HepG2 (cell line): ENCODE measurements at regions not wholly inside any gene's neighbourhood (a gene's known extent, or its start where the extent isn't known, plus 50 kb on each side); places are given as distances from the start of the nearest gene placed in this dataset.

Experiments
- ATAC-seq: fragments of 200-7000 bp; cut with Tn5 transposase; 3 replicates; pipeline ENCODE4 v1.9.1; 2020; ENCODE audit warnings: mild to moderate bottlenecking, moderate library complexity
- BruUV-seq: library from RNA; stranded (reverse); fragments of 400-500 nt; replicated peaks from 2 replicates; lab custom pipeline; 2021; lab: Mats Ljungman, UMichigan
- CTCF ChIA-PET: fragments of 300-600 bp; formaldehyde crosslinking; extraction: SDS; loops from one replicate; lab custom pipeline; 2021; ENCODE audit warnings: low total read pairs, inconsistent platforms, low intra/inter-chr PET ratio; lab: Yijun Ruan, JAX
- POLR2A ChIA-PET: fragments of 350-600 bp; sonication (Branson Sonifier 250); formaldehyde crosslinking; loops from one replicate; lab custom pipeline; 2020; ENCODE audit warnings: antibody characterized with exemption, inconsistent platforms; lab: Yijun Ruan, JAX
- DNase-seq: peaks from one replicate; pipeline ENCODE4 v3.0.0-alpha.2; 2015; ENCODE audit warnings: low spot score
- FAIRE-seq: peaks from 3 replicates; lab custom pipeline; 2011; peaks lifted over from hg19 to GRCh38; lab: Jason Lieb, UNC
- H2AFZ ChIP-seq: one replicate; pipeline ENCODE4 v1.6.1; 2011; ENCODE audit warnings: low read length, inconsistent platforms
- H3K27ac ChIP-seq: fragments of 300-600 bp; 3 replicates; pipeline ENCODE4 v1.8.0; 2011; ENCODE audit warnings: mixed run types, mild to moderate bottlenecking, mixed read lengths, low read length, inconsistent platforms; ENCODE audit not compliant: insufficient read depth; ENCODE audit errors: extremely low read length
- H3K27me3 ChIP-seq, 2 experiments: fragments of 200-600 bp in 1 of 2; 2 replicates in 1 of 2; 3 replicates in 1 of 2; pipeline versions ENCODE4 v1.6.0 to v1.8.0; 2011; ENCODE audit warnings: low read length in 2 of 2, mild to moderate bottlenecking in 2 of 2, moderate library complexity in 2 of 2, inconsistent platforms in 1 of 2; ENCODE audit not compliant: insufficient read depth in 2 of 2, control insufficient read depth in 1 of 2
- H3K36me3 ChIP-seq, 2 experiments: fragments of 200-600 bp in 1 of 2; replicated peaks in 1 of 2; 2 replicates in 1 of 2; 3 replicates in 1 of 2; pipeline versions ENCODE4 v1.5.1 to v1.8.0; 2011; ENCODE audit warnings: low read length in 2 of 2, inconsistent platforms in 1 of 2; ENCODE audit not compliant: insufficient read depth in 2 of 2, control insufficient read depth in 1 of 2
- H3K4me1 ChIP-seq: 2 replicates; pipeline ENCODE4 v1.5.1; 2012; ENCODE audit warnings: low read length, inconsistent platforms; ENCODE audit not compliant: insufficient read depth
- H3K4me2 ChIP-seq: 2 replicates; pipeline ENCODE4 v1.6.0; 2011; ENCODE audit warnings: low read depth, low read length, inconsistent platforms
- H3K4me3 ChIP-seq, 3 experiments: fragments of 200-600 bp in 1 of 3; sonication (generic), shearing (Covaris generic) in 1 of 3; replicated peaks in 1 of 3; 2 replicates each; pipeline ENCODE4 v1.5.1; 2011 to 2016; ENCODE audit warnings: low read length in 3 of 3, inconsistent platforms in 2 of 3, low read depth in 2 of 3, mild to moderate bottlenecking in 2 of 3, control low read depth in 1 of 3, mixed read lengths in 1 of 3; ENCODE audit not compliant: insufficient read depth in 1 of 3
- H3K79me2 ChIP-seq: one replicate; pipeline ENCODE4 v1.6.1; 2011; ENCODE audit warnings: low read length, inconsistent platforms; ENCODE audit not compliant: insufficient read depth
- H3K9ac ChIP-seq: 2 replicates; pipeline ENCODE4 v1.6.0; 2011; ENCODE audit warnings: mild to moderate bottlenecking, low read depth, low read length, inconsistent platforms; ENCODE audit not compliant: insufficient read depth
- H3K9me3 ChIP-seq: 2 replicates; pipeline ENCODE4 v1.5.1; 2012; ENCODE audit warnings: mild to moderate bottlenecking, low read length
- H4K20me1 ChIP-seq: 2 replicates; pipeline ENCODE4 v1.6.0; 2011; ENCODE audit warnings: inconsistent platforms, mild to moderate bottlenecking, low read length, moderate library complexity; ENCODE audit not compliant: insufficient read depth
- ATF7 ChIP-seq, 2 experiments: fragments of 450-650 bp in 1 of 2; sonication (generic) in 1 of 2; formaldehyde crosslinking in 1 of 2; IDR thresholded peaks; 2 replicates each; pipeline versions ENCODE4 v1.4.0 to v1.6.1; 2016 to 2020; ENCODE audit warnings: antibody characterized with exemption in 1 of 2, mild to moderate bottlenecking in 1 of 2, missing genetic modification reagents in 1 of 2
- CBX2 ChIP-seq, 2 experiments: fragments of 200-600 bp in 1 of 2; sonication (generic); formaldehyde crosslinking in 1 of 2; IDR thresholded peaks; 2 replicates each; pipeline versions ENCODE4 v1.7.0 to v1.8.1; 2018 to 2022; ENCODE audit warnings: low read depth in 2 of 2, low read length in 1 of 2, mild to moderate bottlenecking in 1 of 2, missing genetic modification reagents in 1 of 2
- HHEX ChIP-seq: IDR thresholded peaks from 2 replicates; pipeline ENCODE4 v1.6.1; 2016; ENCODE audit warnings: control low read depth
- HIVEP1 ChIP-seq: sonication (generic); formaldehyde crosslinking; IDR thresholded peaks from 2 replicates; pipeline ENCODE4 v1.4.0; 2020; ENCODE audit warnings: mild to moderate bottlenecking, missing genetic modification reagents
- SP140L ChIP-seq: sonication (generic); formaldehyde crosslinking; IDR thresholded peaks from 2 replicates; pipeline ENCODE4 v1.4.0; 2020; ENCODE audit warnings: missing genetic modification reagents, borderline replicate concordance
- ZNF383 ChIP-seq: sonication (generic); formaldehyde crosslinking; IDR thresholded peaks from 2 replicates; pipeline ENCODE4 v1.4.0; 2020; ENCODE audit warnings: missing genetic modification reagents, mild to moderate bottlenecking, borderline replicate concordance
- WGBS: methylation state at CpG from one replicate; pipeline ENCODE4 v1.1.6; 2017; ENCODE audit warnings: low lambda C conversion rate; 5-methylcytosine and 5-hydroxymethylcytosine counted together
- in situ Hi-C: cut with HindIII; loops from 2 replicates; pipeline ENCODE4 v1.10.0; 2017; ENCODE audit warnings: low pct_unique_long_range_greater_than_20kb; ENCODE audit not compliant: extremely low pct_ligation_motif_present
- intact Hi-C: fragments of 100-400 bp; cut with micrococcal nuclease; formaldehyde crosslinking; loops from one replicate; pipeline ENCODE4 v1.10.0; 2022; ENCODE audit not compliant: unreplicated experiment
- TF ChIP-seq, protein P1 (sequence below): sonication (generic); formaldehyde crosslinking; IDR thresholded peaks from 2 replicates; pipeline ENCODE4 v1.4.0; 2020; ENCODE audit warnings: missing genetic modification reagents, mild to moderate bottlenecking, borderline replicate concordance
- TF ChIP-seq, protein P2 (sequence below): IDR thresholded peaks from 2 replicates; pipeline ENCODE4 v1.6.1; 2016
- TF ChIP-seq, protein P3 (sequence below): sonication (generic); formaldehyde crosslinking; IDR thresholded peaks from 2 replicates; pipeline ENCODE4 v1.9.0; 2021; ENCODE audit warnings: missing genetic modification reagents, borderline replicate concordance
- TF ChIP-seq, protein P4 (sequence below): IDR thresholded peaks from 2 replicates; pipeline ENCODE4 v1.6.1; 2016; ENCODE audit warnings: low read depth
- TF ChIP-seq, protein P5 (sequence below): sonication (generic); formaldehyde crosslinking; conservative IDR thresholded peaks from 2 replicates; pipeline ENCODE4 v1.8.0; 2022; ENCODE audit warnings: missing genetic modification reagents
- TF ChIP-seq, protein P6 (sequence below): sonication (generic); formaldehyde crosslinking; IDR thresholded peaks from 2 replicates; pipeline ENCODE4 v1.4.0; 2020; ENCODE audit warnings: missing genetic modification reagents, borderline replicate concordance

DNA sequence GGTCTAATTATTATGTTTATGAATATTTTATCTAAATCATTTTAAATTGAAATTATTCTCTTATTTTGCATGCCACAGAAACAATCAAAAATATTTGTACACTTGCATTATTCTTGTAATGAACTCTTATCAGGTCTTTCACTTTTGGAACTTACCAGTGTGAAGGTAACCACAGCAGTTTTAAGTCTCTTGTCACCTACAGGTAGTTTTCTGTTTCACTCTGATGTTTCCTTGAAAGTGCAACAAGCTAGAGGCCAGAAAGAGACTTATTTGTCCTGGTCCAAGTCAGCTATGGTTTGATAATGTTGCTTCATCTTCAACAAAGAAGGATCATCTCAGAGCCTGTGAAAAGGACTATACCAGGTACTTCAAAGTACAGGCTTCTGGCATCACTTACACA lies 133.4 kb upstream of the NBEA start (continued):
- TF ChIP-seq, protein P1, sequence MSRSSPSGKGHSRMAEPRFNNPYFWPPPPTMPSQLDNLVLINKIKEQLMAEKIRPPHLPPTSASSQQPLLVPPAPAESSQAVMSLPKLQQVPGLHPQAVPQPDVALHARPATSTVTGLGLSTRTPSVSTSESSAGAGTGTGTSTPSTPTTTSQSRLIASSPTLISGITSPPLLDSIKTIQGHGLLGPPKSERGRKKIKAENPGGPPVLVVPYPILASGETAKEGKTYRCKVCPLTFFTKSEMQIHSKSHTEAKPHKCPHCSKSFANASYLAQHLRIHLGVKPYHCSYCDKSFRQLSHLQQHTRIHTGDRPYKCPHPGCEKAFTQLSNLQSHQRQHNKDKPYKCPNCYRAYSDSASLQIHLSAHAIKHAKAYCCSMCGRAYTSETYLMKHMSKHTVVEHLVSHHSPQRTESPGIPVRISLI (CRISPR knock-in tag) = no peak

DNA sequence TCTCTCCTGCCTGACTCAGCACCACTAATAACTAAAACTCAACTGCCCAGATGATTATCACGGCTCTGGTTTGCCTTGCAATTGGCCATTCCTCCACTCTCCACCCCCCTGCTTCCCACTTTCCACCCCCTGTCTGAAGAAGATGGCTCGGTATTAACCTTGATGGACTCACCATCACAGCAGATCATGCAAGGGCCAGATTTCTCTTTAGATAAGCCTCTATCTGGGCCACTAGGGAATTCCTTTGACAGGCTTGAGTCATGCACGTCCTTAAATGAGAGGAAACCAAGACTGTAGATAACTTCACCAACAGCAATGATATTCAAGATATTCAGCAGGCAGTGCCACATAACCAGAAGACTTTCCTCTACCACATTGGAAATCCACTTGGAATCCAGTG lies 131.1 kb upstream of the NBEA start:
- H4K20me1 ChIP-seq = no peaks in the 10 kb centered on the region
- H3K36me3 ChIP-seq = no peaks in the 10 kb centered on the region
- in situ Hi-C loops (no loop called here), intact Hi-C loops (no loop called here)
- no peak overlapping the region for H3K27ac ChIP-seq
- WGBS = 6% methylated on average over 3 of the region's 3 CpGs
- H3K27me3 ChIP-seq = no peaks in the 10 kb centered on the region
- no peaks in the 10 kb centered on the region for H3K79me2 ChIP-seq
- FAIRE-seq = no peak
- H3K9ac ChIP-seq = no peak overlapping the region
- POLR2A ChIA-PET = no interaction called here
- no peak overlapping the region for H3K4me3 ChIP-seq
- ATAC-seq = no peak
- H3K4me2 ChIP-seq = no peak overlapping the region
- H3K4me1 ChIP-seq = 0 out of 2 replicates have a peak, but pooled peaks cover 8% of the 10 kb centered on the region
- CTCF ChIA-PET = no interaction called here
- no peak for DNase-seq
- peaks cover 19% of the 10 kb centered on the region for H3K9me3 ChIP-seq
- H2AFZ ChIP-seq = no peak overlapping the region
- BruUV-seq = no TSS peak
- TF ChIP-seq, protein P2, sequence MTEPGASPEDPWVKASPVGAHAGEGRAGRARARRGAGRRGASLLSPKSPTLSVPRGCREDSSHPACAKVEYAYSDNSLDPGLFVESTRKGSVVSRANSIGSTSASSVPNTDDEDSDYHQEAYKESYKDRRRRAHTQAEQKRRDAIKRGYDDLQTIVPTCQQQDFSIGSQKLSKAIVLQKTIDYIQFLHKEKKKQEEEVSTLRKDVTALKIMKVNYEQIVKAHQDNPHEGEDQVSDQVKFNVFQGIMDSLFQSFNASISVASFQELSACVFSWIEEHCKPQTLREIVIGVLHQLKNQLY (CRISPR knock-in tag) = no peak
- TF ChIP-seq HHEX (CRISPR knock-in tag) = no peak
- no peak for TF ChIP-seq HIVEP1 (CRISPR knock-in tag)
- TF ChIP-seq, protein P3, sequence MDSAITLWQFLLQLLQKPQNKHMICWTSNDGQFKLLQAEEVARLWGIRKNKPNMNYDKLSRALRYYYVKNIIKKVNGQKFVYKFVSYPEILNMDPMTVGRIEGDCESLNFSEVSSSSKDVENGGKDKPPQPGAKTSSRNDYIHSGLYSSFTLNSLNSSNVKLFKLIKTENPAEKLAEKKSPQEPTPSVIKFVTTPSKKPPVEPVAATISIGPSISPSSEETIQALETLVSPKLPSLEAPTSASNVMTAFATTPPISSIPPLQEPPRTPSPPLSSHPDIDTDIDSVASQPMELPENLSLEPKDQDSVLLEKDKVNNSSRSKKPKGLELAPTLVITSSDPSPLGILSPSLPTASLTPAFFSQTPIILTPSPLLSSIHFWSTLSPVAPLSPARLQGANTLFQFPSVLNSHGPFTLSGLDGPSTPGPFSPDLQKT (CRISPR knock-in tag) = no peak
- TF ChIP-seq ZNF383 = no peak
- TF ChIP-seq ATF7 (IDR thresholded peaks at IDR 0.05) = no peak
- TF ChIP-seq ATF7 (CRISPR knock-in tag; IDR thresholded peaks at IDR 0.05) = no peak
- TF ChIP-seq, protein P4, sequence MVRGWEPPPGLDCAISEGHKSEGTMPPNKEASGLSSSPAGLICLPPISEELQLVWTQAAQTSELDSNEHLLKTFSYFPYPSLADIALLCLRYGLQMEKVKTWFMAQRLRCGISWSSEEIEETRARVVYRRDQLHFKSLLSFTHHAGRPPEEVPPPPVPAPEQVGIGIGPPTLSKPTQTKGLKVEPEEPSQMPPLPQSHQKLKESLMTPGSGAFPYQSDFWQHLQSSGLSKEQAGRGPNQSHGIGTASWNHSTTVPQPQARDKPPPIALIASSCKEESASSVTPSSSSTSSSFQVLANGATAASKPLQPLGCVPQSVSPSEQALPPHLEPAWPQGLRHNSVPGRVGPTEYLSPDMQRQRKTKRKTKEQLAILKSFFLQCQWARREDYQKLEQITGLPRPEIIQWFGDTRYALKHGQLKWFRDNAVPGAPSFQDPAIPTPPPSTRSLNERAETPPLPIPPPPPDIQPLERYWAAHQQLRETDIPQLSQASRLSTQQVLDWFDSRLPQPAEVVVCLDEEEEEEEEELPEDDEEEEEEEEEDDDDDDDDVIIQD (CRISPR knock-in tag) = no peak
- TF ChIP-seq, protein P5, sequence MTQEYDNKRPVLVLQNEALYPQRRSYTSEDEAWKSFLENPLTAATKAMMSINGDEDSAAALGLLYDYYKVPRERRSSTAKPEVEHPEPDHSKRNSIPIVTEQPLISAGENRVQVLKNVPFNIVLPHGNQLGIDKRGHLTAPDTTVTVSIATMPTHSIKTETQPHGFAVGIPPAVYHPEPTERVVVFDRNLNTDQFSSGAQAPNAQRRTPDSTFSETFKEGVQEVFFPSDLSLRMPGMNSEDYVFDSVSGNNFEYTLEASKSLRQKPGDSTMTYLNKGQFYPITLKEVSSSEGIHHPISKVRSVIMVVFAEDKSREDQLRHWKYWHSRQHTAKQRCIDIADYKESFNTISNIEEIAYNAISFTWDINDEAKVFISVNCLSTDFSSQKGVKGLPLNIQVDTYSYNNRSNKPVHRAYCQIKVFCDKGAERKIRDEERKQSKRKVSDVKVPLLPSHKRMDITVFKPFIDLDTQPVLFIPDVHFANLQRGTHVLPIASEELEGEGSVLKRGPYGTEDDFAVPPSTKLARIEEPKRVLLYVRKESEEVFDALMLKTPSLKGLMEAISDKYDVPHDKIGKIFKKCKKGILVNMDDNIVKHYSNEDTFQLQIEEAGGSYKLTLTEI (CRISPR knock-in tag) = no peak
- TF ChIP-seq, protein P6, sequence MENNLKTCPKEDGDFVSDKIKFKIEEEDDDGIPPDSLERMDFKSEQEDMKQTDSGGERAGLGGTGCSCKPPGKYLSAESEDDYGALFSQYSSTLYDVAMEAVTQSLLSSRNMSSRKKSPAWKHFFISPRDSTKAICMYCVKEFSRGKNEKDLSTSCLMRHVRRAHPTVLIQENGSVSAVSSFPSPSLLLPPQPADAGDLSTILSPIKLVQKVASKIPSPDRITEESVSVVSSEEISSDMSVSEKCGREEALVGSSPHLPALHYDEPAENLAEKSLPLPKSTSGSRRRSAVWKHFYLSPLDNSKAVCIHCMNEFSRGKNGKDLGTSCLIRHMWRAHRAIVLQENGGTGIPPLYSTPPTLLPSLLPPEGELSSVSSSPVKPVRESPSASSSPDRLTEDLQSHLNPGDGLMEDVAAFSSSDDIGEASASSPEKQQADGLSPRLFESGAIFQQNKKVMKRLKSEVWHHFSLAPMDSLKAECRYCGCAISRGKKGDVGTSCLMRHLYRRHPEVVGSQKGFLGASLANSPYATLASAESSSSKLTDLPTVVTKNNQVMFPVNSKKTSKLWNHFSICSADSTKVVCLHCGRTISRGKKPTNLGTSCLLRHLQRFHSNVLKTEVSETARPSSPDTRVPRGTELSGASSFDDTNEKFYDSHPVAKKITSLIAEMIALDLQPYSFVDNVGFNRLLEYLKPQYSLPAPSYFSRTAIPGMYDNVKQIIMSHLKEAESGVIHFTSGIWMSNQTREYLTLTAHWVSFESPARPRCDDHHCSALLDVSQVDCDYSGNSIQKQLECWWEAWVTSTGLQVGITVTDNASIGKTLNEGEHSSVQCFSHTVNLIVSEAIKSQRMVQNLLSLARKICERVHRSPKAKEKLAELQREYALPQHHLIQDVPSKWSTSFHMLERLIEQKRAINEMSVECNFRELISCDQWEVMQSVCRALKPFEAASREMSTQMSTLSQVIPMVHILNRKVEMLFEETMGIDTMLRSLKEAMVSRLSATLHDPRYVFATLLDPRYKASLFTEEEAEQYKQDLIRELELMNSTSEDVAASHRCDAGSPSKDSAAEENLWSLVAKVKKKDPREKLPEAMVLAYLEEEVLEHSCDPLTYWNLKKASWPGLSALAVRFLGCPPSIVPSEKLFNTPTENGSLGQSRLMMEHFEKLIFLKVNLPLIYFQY (CRISPR knock-in tag) = no peak
- no peak for TF ChIP-seq SP140L (CRISPR knock-in tag)
- no peak for TF ChIP-seq CBX2 (IDR thresholded peaks at IDR 0.05; ENCODE audit: low read depth, low read length)
- TF ChIP-seq CBX2 (CRISPR knock-in tag; IDR thresholded peaks at IDR 0.05; ENCODE audit: low read depth) = no peak
